Common myeloid progenitor, CD34-positive (primary cell): ENCODE measurements at regions not wholly inside any gene's neighbourhood (a gene's known extent, or its start where the extent isn't known, plus 50 kb on each side); places are given as distances from the start of the nearest gene placed in this dataset.
"Not testable (repeated sequence)": the region's sequence is repeated elsewhere in the genome, so short reads cannot be mapped to it uniquely, and the experiment has no call there.

Source experiments
- CTCF ChIA-PET: fragments of 350-600 bp; sonication (Branson Sonifier 250); formaldehyde crosslinking; loops from one replicate; lab custom pipeline; 2021; ENCODE audit warnings: antibody characterized with exemption; lab: Charles Lee
- POLR2A ChIA-PET: fragments of 350-600 bp; sonication (Branson Sonifier 250); formaldehyde crosslinking; loops from one replicate; lab custom pipeline; 2021; ENCODE audit warnings: antibody characterized with exemption; lab: Charles Lee
- DNase-seq, 3 donors: peaks; one replicate each; pipeline versions ENCODE4 v3.0.0 to v3.0.0-alpha.2; 2013
- H3K27ac ChIP-seq, 2 experiments: 1 replicate in 1 of 2; 2 replicates in 1 of 2; pipeline ENCODE4 v1.7.0; 2013; ENCODE audit warnings: inconsistent platforms in 2 of 2, low read length in 2 of 2, mild to moderate bottlenecking in 2 of 2, low read depth in 1 of 2, moderate library complexity in 1 of 2; ENCODE audit not compliant: severe bottlenecking in 2 of 2, insufficient read depth in 1 of 2, poor library complexity in 1 of 2
- H3K27me3 ChIP-seq, 5 experiments: replicated peaks in 2 of 5; 1 replicate in 3 of 5; 2 replicates in 2 of 5; pipeline versions ENCODE4 v1.6.1 to v1.7.0; 2013; ENCODE audit warnings: low read length in 4 of 5, mild to moderate bottlenecking in 2 of 5, moderate library complexity in 2 of 5, inconsistent platforms in 1 of 5; ENCODE audit not compliant: insufficient read depth in 5 of 5, control insufficient read depth in 4 of 5
- H3K36me3 ChIP-seq, 4 experiments: 1 replicate in 2 of 4; 2 replicates in 2 of 4; pipeline versions ENCODE4 v1.6.1 to v1.7.0; 2013; ENCODE audit warnings: low read length in 3 of 4, control low read depth in 1 of 4, mild to moderate bottlenecking in 1 of 4; ENCODE audit not compliant: control insufficient read depth in 4 of 4, insufficient read depth in 4 of 4
- H3K4me1 ChIP-seq, 4 experiments: 1 replicate in 3 of 4; 2 replicates in 1 of 4; pipeline versions ENCODE4 v1.6.1 to v1.7.1; 2013; ENCODE audit warnings: low read length in 3 of 4, mild to moderate bottlenecking in 3 of 4, control low read depth in 1 of 4, inconsistent platforms in 1 of 4, moderate library complexity in 1 of 4; ENCODE audit not compliant: control insufficient read depth in 4 of 4, insufficient read depth in 4 of 4; ENCODE audit errors: control extremely low read depth in 1 of 4
- H3K4me3 ChIP-seq, 7 experiments: 1 replicate in 4 of 7; 2 replicates in 3 of 7; pipeline versions ENCODE4 v1.5.1 to v1.7.0; 2013; ENCODE audit warnings: mild to moderate bottlenecking in 7 of 7, low read length in 6 of 7, moderate library complexity in 6 of 7, inconsistent platforms in 2 of 7, low read depth in 2 of 7, control low read depth in 1 of 7; ENCODE audit not compliant: insufficient read depth in 4 of 7, control insufficient read depth in 1 of 7; ENCODE audit errors: extremely low read depth in 1 of 7
- H3K9me3 ChIP-seq, 5 experiments: 1 replicate in 4 of 5; 2 replicates in 1 of 5; pipeline versions ENCODE4 v1.6.1 to v1.7.1; 2013; ENCODE audit warnings: low read length in 4 of 5, mild to moderate bottlenecking in 2 of 5, inconsistent platforms in 1 of 5, low read depth in 1 of 5, moderate library complexity in 1 of 5; ENCODE audit not compliant: control insufficient read depth in 4 of 5, insufficient read depth in 2 of 5; ENCODE audit errors: control extremely low read depth in 1 of 5
- WGBS: methylation state at CpG from one replicate; pipeline ENCODE4 v1.1.5; 2013; ENCODE audit not compliant: insufficient coverage; 5-methylcytosine and 5-hydroxymethylcytosine counted together

DNA sequence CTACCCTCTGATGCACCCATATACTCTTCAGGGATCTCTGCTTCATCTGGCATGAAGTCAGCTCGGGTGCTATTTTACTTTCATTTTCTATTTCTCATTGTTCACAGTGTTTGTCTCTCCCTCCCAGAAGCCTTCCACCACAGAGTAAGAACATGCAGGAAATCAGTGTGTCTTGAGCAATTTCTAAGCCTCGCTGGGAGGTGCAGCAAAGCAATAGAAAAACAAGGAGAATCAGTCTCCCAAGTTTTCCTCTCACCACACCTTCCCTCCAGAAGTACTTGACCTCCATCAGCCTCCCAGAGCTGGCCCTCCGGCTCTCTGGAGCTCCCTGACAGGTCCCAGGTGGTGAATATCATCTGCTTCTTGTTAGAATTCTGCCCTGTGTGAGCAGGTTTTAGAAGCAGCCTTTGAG is 594.7 kb upstream of the CAMK1G start:
- DNase-seq, result peak; percentile 50 to 80 (median 70)
- CTCF ChIA-PET, result interaction anchor here (0.7 to 1.0 kb wide), 2 partner anchors 9 kb away, joined by 3 read pairs; no protein-coding TSS in a partner anchor
- Histone ChIP-seq H3K4me3 (peak overlapping the region in 6 of 7 experiments; percentile 45 to 79 (median 60)), H3K4me1 (peaks cover 0 to 12% (median 8%) of the 10 kb centered on the region in 4 experiments), H3K27me3 (no peaks in the 10 kb centered on the region), H3K36me3 (no peaks in the 10 kb centered on the region), H3K9me3 (peaks cover 0 to 3% (median 0%) of the 10 kb centered on the region in 5 experiments), H3K27ac (peak overlapping the region in 1 of 2 experiments; percentile 72)
- POLR2A ChIA-PET, result interaction anchor here (1.1 kb wide), 1 partner anchor 45 kb away, joined by 3 read pairs; no protein-coding TSS in a partner anchor
- WGBS, result 0% methylated on average over 1 of the region's 3 CpGs

DNA sequence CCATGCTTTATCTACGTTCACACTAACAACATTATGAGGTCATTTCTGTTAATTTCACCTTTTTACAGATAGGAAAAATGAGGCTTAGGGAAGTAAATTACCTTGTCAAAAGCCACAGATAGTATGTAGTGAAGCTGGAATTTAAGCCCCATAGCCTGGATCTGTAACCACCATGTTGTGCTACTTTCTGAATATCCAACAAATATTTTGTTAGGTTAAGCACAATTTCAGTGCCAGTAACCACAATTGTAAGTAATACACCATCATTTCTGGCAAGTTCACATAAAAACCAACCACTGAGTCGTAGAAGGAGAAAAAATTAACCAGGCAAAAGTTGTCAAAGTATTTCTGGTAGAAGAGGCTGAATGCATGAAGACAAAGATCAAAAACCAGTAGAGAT is 593.1 kb upstream of the CAMK1G start:
- CTCF ChIA-PET, result no interaction called here
- no peaks in the 10 kb centered on the region for H3K27me3 ChIP-seq
- no peak for DNase-seq
- peaks cover 0 to 3% (median 0%) of the 10 kb centered on the region in 5 experiments for H3K9me3 ChIP-seq
- H3K36me3 ChIP-seq, result no peaks in the 10 kb centered on the region
- peaks cover 0 to 12% (median 8%) of the 10 kb centered on the region in 4 experiments for H3K4me1 ChIP-seq
- POLR2A ChIA-PET, result interaction anchor here (0.6 kb wide), 1 partner anchor 951 kb away, joined by 4 read pairs; no protein-coding TSS in a partner anchor
- WGBS, result 100% methylated on average over 1 of the region's 2 CpGs
- no peak overlapping the region for H3K4me3 ChIP-seq
- no peak overlapping the region for H3K27ac ChIP-seq

DNA sequence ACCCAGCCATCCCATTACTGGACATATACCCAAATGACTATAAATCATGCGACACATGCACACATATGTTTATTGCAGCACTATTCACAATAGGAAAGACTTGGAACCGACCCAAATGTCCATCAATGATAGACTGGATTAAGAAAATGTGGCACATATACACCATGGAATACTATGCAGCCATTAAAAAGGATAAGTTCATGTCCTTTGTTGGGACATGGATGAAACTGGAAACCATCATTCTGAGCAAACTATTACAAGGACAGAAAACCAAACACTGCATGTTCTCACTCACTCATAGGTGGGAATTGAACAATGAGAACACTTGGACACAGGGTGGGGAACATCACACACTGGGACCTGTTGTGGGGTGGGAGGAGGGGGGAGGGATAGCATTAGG is 586.5 kb upstream of the CAMK1G start:
- CTCF ChIA-PET, result interaction anchor here (1.3 kb wide), 1 partner anchor 344 kb away, joined by 3 read pairs; no protein-coding TSS in a partner anchor
- H3K4me3 ChIP-seq, DNase-seq, H3K36me3 ChIP-seq, H3K4me1 ChIP-seq, POLR2A ChIA-PET, H3K27me3 ChIP-seq, H3K9me3 ChIP-seq, H3K27ac ChIP-seq: not testable (repeated sequence)
- 67% methylated on average over 1 of the region's 2 CpGs for WGBS

DNA sequence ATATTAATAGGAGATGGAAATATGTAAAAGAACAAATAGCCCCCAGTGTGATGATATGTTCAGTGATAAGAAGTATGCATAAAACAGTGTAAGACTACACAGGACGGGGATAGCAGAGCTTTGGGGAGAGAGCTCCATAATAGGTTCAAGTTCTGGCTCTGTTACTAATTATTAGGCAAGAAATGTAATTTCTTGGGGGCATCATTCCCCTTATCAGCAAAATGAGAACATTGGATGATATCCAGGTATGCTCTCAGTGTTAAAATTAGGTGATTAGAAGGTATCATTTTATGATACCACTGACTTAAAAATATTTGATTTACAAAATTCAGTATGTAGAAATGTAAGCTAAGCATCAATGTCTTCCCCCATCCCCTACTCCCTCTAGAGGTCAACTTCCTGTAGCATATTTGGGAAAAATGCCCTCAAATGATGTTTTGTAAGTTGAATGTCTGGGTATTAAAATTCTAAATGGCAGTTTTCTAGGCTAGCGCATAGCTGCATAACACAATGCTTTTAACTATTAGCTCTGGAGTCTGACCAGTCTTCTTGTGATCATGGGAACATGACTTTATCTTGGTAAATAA is 585.7 kb upstream of the CAMK1G start:
- Histone ChIP-seq H3K4me1 (no peaks in the 10 kb centered on the region), H3K9me3 (no peaks in the 10 kb centered on the region), H3K4me3 (no peak overlapping the region), H3K27ac (no peak overlapping the region), H3K36me3 (no peaks in the 10 kb centered on the region), H3K27me3 (no peaks in the 10 kb centered on the region)
- CTCF ChIA-PET, result interaction anchor here (1.0 to 1.3 kb wide), 2 partner anchors 9 to 345 kb away, joined by 3 read pairs; no protein-coding TSS in a partner anchor
- WGBS, result 80% methylated on average over 1 of the region's 2 CpGs
- POLR2A ChIA-PET, result no interaction called here
- peak; percentile 4 to 5 (median 5) for DNase-seq

DNA sequence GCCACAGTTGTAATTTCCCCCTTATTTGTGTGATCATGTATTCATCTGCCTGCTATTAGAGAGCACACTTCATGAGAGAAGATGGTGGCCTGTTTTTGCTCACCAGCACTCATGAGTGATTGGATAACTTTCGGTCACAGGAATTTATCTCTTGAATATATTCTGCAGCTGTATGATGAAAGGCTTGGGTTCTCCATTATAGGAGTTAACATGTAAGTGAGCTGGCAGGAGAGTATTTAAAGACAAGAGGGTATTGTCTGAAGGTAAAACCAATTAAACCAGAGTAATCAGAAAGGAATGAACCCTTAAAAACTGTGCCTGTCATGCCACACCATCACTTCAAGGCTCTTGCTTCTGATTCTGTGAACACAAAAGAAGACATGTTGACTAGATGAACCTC is 574.9 kb upstream of the CAMK1G start:
- 89% methylated on average over 1 of the region's 1 CpG for WGBS
- Histone ChIP-seq H3K9me3 (no peaks in the 10 kb centered on the region), H3K27me3 (no peaks in the 10 kb centered on the region)

DNA sequence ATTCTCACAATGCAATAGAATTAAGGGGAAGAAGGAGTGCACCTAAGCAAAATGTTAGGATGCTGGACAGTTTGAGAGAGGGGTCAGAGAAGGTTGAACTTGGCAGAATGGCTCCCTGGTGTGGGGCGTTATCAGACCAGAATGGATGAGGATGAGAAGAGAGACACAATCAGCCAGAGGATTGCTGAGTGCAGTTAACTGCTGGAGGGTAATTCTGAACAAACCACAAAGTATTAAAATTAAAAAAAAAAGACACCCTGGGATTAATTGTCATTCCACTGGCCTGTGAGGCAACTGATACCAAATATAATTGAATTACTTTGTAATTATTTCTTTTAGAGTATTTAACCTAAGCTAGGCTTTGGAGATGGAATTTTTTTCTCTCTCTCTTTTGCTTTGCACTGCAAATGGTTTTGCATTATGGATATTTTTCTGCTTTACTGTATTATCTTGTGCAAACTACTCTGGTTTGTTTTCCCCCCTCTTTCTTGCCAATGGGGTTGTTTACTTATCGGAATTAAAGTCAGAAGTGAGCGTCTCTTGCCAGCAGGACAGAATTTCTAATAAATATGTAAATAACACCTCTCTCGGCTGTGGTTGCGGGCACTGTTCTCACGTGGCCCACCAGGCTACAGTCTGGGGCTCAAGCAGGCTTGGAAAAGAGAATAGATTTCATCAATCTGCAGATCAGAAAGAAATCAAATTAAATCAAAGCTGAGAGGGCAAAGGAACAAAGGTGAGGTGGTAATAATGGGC is 572.9 kb upstream of the CAMK1G start:
- Histone ChIP-seq H3K4me3 (no peak overlapping the region), H3K27me3 (no peaks in the 10 kb centered on the region), H3K4me1 (no peaks in the 10 kb centered on the region), H3K36me3 (no peaks in the 10 kb centered on the region), H3K9me3 (no peaks in the 10 kb centered on the region), H3K27ac (no peak overlapping the region)
- no peak for DNase-seq
- WGBS, result 100% methylated on average over 4 of the region's 6 CpGs
- ChIA-PET POLR2A (interaction anchor here (0.6 kb wide), 1 partner anchor 45 kb away, joined by 4 read pairs; no protein-coding TSS in a partner anchor), CTCF (no interaction called here)

More for the DNA sequence above, 574.9 kb upstream of the CAMK1G start:
- H3K4me3 ChIP-seq, result no peak overlapping the region
- POLR2A ChIA-PET, result no interaction called here
- H3K4me1 ChIP-seq, result no peaks in the 10 kb centered on the region
- CTCF ChIA-PET, result interaction anchor here (0.6 kb wide), 1 partner anchor 159 kb away, joined by 3 read pairs; no protein-coding TSS in a partner anchor
- H3K36me3 ChIP-seq, result no peaks in the 10 kb centered on the region
- no peak overlapping the region for H3K27ac ChIP-seq
- no peak for DNase-seq
